HCT116 (cell line): ENCODE measurements at regions not wholly inside any gene's neighbourhood (a gene's known extent, or its start where the extent isn't known, plus 50 kb on each side); places are given as distances from the start of the nearest gene placed in this dataset.

ENCODE experiments used
- ATAC-seq: fragments of 200-7000 bp; cut with Tn5 transposase; 2 replicates; pipeline ENCODE4 v1.9.1; 2020; ENCODE audit warnings: mild to moderate bottlenecking, moderate library complexity
- BruUV-seq: library from RNA; stranded (reverse); fragments of 400-500 nt; replicated peaks from 2 replicates; lab custom pipeline; 2021; lab: Mats Ljungman, UMichigan
- CTCF ChIA-PET: fragments of 300-600 bp; sonication (Branson Sonifier 250); formaldehyde crosslinking; loops from one replicate; lab custom pipeline; 2021; ENCODE audit warnings: antibody characterized with exemption; lab: Charles Lee
- POLR2A ChIA-PET: fragments of 300-600, 350-600 bp; sonication (Branson Sonifier 250); formaldehyde crosslinking; loops from one replicate; lab custom pipeline; 2021; ENCODE audit warnings: antibody characterized with exemption; lab: Charles Lee
- RAD21 ChIA-PET, 2 experiments: fragments of 300-600 bp; sonication (Branson Sonifier 250); formaldehyde crosslinking; loops; one replicate each; lab custom pipeline; 2023; ENCODE audit warnings: low total read pairs in 2 of 2; ENCODE audit not compliant: uncharacterized antibody in 2 of 2, unreplicated experiment in 2 of 2, low non-redundant PET in 1 of 2; lab: Charles Lee
- DNase-seq: peaks from one replicate; pipeline ENCODE4 v3.0.0-alpha.2; 2010; ENCODE audit warnings: low read depth, low spot score
- H2AFZ ChIP-seq: fragments of 200-600 bp; shearing (Covaris generic), sonication (generic); 2 replicates; pipeline ENCODE4 v1.6.1; 2017; ENCODE audit warnings: low read depth, mixed run types, mixed read lengths, antibody characterized with exemption, low read length; ENCODE audit not compliant: poor library complexity, severe bottlenecking
- H3K27ac ChIP-seq: 2 replicates; pipeline ENCODE4 v1.5.1; 2012; ENCODE audit warnings: low read depth, low read length
- H3K27me3 ChIP-seq: fragments of 200-600 bp; sonication (generic); 2 replicates; pipeline ENCODE4 v1.6.1; 2016; ENCODE audit warnings: mixed run types, low read length, mixed read lengths; ENCODE audit not compliant: insufficient read depth
- H3K36me3 ChIP-seq, 2 experiments: fragments of 200-500 bp in 1 of 2; fragments of 200-600 bp in 1 of 2; sonication (Bioruptor generic) in 1 of 2; sonication (generic) in 1 of 2; 2 replicates each; pipeline versions ENCODE4 v1.5.1 to v1.6.1; 2014 to 2016; ENCODE audit warnings: low read length in 2 of 2, inconsistent platforms in 1 of 2, mixed read lengths in 1 of 2, mixed run types in 1 of 2; ENCODE audit not compliant: insufficient read depth in 2 of 2, control insufficient read depth in 1 of 2
- H3K4me1 ChIP-seq, 2 experiments: fragments of 200-600 bp in 1 of 2; sonication (generic) in 1 of 2; 2 replicates each; pipeline versions ENCODE4 v1.5.1 to v1.6.1; 2012 to 2017; ENCODE audit warnings: low read length in 2 of 2, inconsistent platforms in 1 of 2, mild to moderate bottlenecking in 1 of 2, mixed read lengths in 1 of 2, mixed run types in 1 of 2, moderate library complexity in 1 of 2; ENCODE audit not compliant: insufficient read depth in 2 of 2, control insufficient read depth in 1 of 2
- H3K4me2 ChIP-seq: fragments of 200-600 bp; sonication (generic); 2 replicates; pipeline ENCODE4 v1.6.1; 2017; ENCODE audit warnings: mixed run types, low read length, mixed read lengths
- H3K4me3 ChIP-seq, 2 experiments: fragments of 200-600 bp in 1 of 2; sonication (generic) in 1 of 2; replicated peaks in 1 of 2; 2 replicates each; pipeline ENCODE4 v1.5.1; 2011 to 2016; ENCODE audit warnings: low read length in 2 of 2, control low read depth in 1 of 2, low read depth in 1 of 2, mild to moderate bottlenecking in 1 of 2, mixed read lengths in 1 of 2, mixed run types in 1 of 2
- H3K79me2 ChIP-seq: fragments of 200-600 bp; sonication (generic); 2 replicates; pipeline ENCODE4 v1.6.1; 2017; ENCODE audit warnings: mild to moderate bottlenecking, mixed run types, low read length, moderate library complexity, mixed read lengths; ENCODE audit not compliant: insufficient read depth
- H3K9ac ChIP-seq: fragments of 200-600 bp; sonication (generic); 2 replicates; pipeline ENCODE4 v1.6.1; 2016; ENCODE audit warnings: low read length, mixed read lengths
- H3K9me2 ChIP-seq: fragments of 200-600 bp; sonication (generic), shearing (Covaris generic); 2 replicates; pipeline ENCODE4 v1.6.1; 2017; ENCODE audit warnings: mixed run types, mild to moderate bottlenecking, moderate library complexity; ENCODE audit not compliant: insufficient read depth
- H3K9me3 ChIP-seq, 2 experiments: fragments of 200-500 bp in 1 of 2; fragments of 200-600 bp in 1 of 2; sonication (Bioruptor generic) in 1 of 2; sonication (generic) in 1 of 2; 2 replicates each; pipeline ENCODE4 v1.6.1; 2014 to 2017; ENCODE audit warnings: low read length in 2 of 2, mixed read lengths in 2 of 2, inconsistent platforms in 1 of 2, low read depth in 1 of 2, mild to moderate bottlenecking in 1 of 2, mixed run types in 1 of 2, moderate library complexity in 1 of 2; ENCODE audit not compliant: control insufficient read depth in 1 of 2, insufficient read depth in 1 of 2
- H4K20me1 ChIP-seq: fragments of 200-600 bp; sonication (generic), shearing (Covaris generic); 2 replicates; pipeline ENCODE4 v1.6.1; 2017; ENCODE audit warnings: mixed run types, mild to moderate bottlenecking, moderate library complexity; ENCODE audit not compliant: insufficient read depth
- ATF3 ChIP-seq: IDR thresholded peaks from 2 replicates; pipeline ENCODE4 v1.6.1; 2012
- CBX3 ChIP-seq: IDR thresholded peaks from 2 replicates; pipeline ENCODE4 v1.6.1; 2012; ENCODE audit warnings: low read depth
- CTCF ChIP-seq, 3 experiments: fragments of 200-600 bp in 1 of 3; sonication (generic) in 1 of 3; IDR thresholded peaks in 2 of 3; conservative IDR thresholded peaks in 1 of 3; 2 replicates each; pipeline ENCODE4 v1.5.1; 2012 to 2017; ENCODE audit warnings: low read depth in 2 of 3, low read length in 2 of 3, antibody characterized with exemption in 1 of 3, borderline replicate concordance in 1 of 3, control low read depth in 1 of 3, mild to moderate bottlenecking in 1 of 3, mixed read lengths in 1 of 3, mixed run types in 1 of 3, moderate library complexity in 1 of 3; ENCODE audit not compliant: insufficient read depth in 1 of 3
- EGR1 ChIP-seq: IDR thresholded peaks from 2 replicates; pipeline ENCODE4 v1.6.1; 2012; ENCODE audit warnings: low read depth
- ELF1 ChIP-seq: IDR thresholded peaks from 2 replicates; pipeline ENCODE4 v1.6.1; 2012; ENCODE audit warnings: low read depth, borderline replicate concordance
- EZH2 ChIP-seq: fragments of 200-600 bp; sonication (generic); IDR thresholded peaks from 2 replicates; pipeline ENCODE4 v1.6.1; 2017; ENCODE audit warnings: antibody characterized with exemption, mixed run types
- JUND ChIP-seq: IDR thresholded peaks from 2 replicates; pipeline ENCODE4 v1.6.1; 2012
- POLR2AphosphoS5 ChIP-seq: IDR thresholded peaks from 2 replicates; pipeline ENCODE4 v1.6.1; 2011; ENCODE audit warnings: mild to moderate bottlenecking, low read depth, low read length, moderate library complexity
- RAD21 ChIP-seq: IDR thresholded peaks from 2 replicates; pipeline ENCODE4 v1.6.1; 2012; ENCODE audit warnings: low read depth, mild to moderate bottlenecking
- REST ChIP-seq: IDR thresholded peaks from 2 replicates; pipeline ENCODE4 v1.6.1; 2012; ENCODE audit warnings: low read depth
- SIN3A ChIP-seq: IDR thresholded peaks from 2 replicates; pipeline ENCODE4 v1.6.1; 2012; ENCODE audit warnings: low read depth
- SP1 ChIP-seq: IDR thresholded peaks from 2 replicates; pipeline ENCODE4 v1.6.1; 2012; ENCODE audit warnings: low read depth
- SRF ChIP-seq: IDR thresholded peaks from 2 replicates; pipeline ENCODE4 v1.6.1; 2012; ENCODE audit warnings: low read depth
- YY1 ChIP-seq: IDR thresholded peaks from 2 replicates; pipeline ENCODE4 v1.6.1; 2011; ENCODE audit warnings: low read length, low read depth, moderate library complexity, mild to moderate bottlenecking; ENCODE audit not compliant: insufficient replicate concordance; ENCODE audit errors: extremely low read depth
- intact Hi-C: fragments of 100-400 bp; cut with micrococcal nuclease; formaldehyde crosslinking; loops from 2 replicates; pipeline ENCODE4 v1.10.0; 2022

GRCh38 chr2:231655488-231655887, 52.8 kb upstream of the PTMA start:
- Histone ChIP-seq H3K4me3 (no peak overlapping the region), H3K4me2 (no peak overlapping the region), H3K4me1 (peaks cover 1 to 18% of the 10 kb centered on the region in 2 experiments; a peak in 3 of 4 replicates), H3K9ac (no peak overlapping the region), H3K9me3 (no peaks in the 10 kb centered on the region), H3K79me2 (no peaks in the 10 kb centered on the region), H3K27ac (no peak overlapping the region), H3K27me3 (no peaks in the 10 kb centered on the region), H4K20me1 (no peaks in the 10 kb centered on the region), H3K9me2 (no peaks in the 10 kb centered on the region), H3K36me3 (no peaks in the 10 kb centered on the region), H2AFZ (no peak overlapping the region)
- BruUV-seq: no TSS peak
- ChIA-PET CTCF (interaction anchor here (1.1 to 1.7 kb wide), 2 partner anchors 18 to 58 kb away, joined by 6 to 9 read pairs; no protein-coding TSS in a partner anchor), POLR2A (interaction anchor here (1.0 kb wide), 1 partner anchor 13 kb away, joined by 3 read pairs; no protein-coding TSS in a partner anchor), RAD21 (interaction anchor here in 1 of 2 experiments (0.6 kb wide), 1 partner anchor 47 kb away, joined by 3 read pairs; no protein-coding TSS in a partner anchor)
- ATAC-seq: no peak
- intact Hi-C loops: no loop called here
- no peak for DNase-seq
- TF ChIP-seq SP1: no peak
- TF ChIP-seq ELF1: no peak
- no peak for TF ChIP-seq SIN3A
- no peak for TF ChIP-seq CTCF (IDR thresholded peaks at IDR 0.05 in 2 of 3, conservative IDR thresholded peaks at IDR 0.05 in 1 of 3; ENCODE audit: borderline replicate concordance in 1 of 3, insufficient read depth in 1 of 3, low read depth in 2 of 3, low read length in 2 of 3)
- no peak for TF ChIP-seq POLR2AphosphoS5

- Histone ChIP-seq H3K9ac (no peak overlapping the region), H3K4me1 (peaks cover 0 to 21% of the 10 kb centered on the region in 2 experiments; a peak in 3 of 4 replicates), H3K36me3 (no peaks in the 10 kb centered on the region), H4K20me1 (no peaks in the 10 kb centered on the region), H3K4me3 (no peak overlapping the region), H3K79me2 (no peaks in the 10 kb centered on the region), H3K4me2 (no peak overlapping the region), H3K27me3 (no peaks in the 10 kb centered on the region), H3K27ac (no peak overlapping the region), H2AFZ (no peak overlapping the region), H3K9me2 (no peaks in the 10 kb centered on the region), H3K9me3 (no peaks in the 10 kb centered on the region)
- RAD21 ChIA-PET: no interaction called here
- CTCF ChIA-PET: interaction anchor here (1.0 to 1.7 kb wide), 4 partner anchors 11 to 58 kb away, joined by 3 to 9 read pairs (median 4); no protein-coding TSS in a partner anchor
- no TSS peak for BruUV-seq
- intact Hi-C loops: no loop called here
- DNase-seq: no peak
- POLR2A ChIA-PET: no interaction called here
- ATAC-seq: no peak
- no peak for TF ChIP-seq ELF1
- no peak for TF ChIP-seq YY1
- no peak for TF ChIP-seq SIN3A
- TF ChIP-seq EZH2: no peak
- no peak for TF ChIP-seq ATF3
- TF ChIP-seq SRF: no peak
- no peak for TF ChIP-seq EGR1
- no peak for TF ChIP-seq CBX3
- TF ChIP-seq RAD21: no peak
- TF ChIP-seq REST: no peak
- TF ChIP-seq JUND: no peak
Measured at GRCh38 chr2:231655894-231656293, 52.4 kb upstream of the PTMA start.
